GM19043 (cell line): ENCODE measurements at regions not wholly inside any gene's neighbourhood (a gene's known extent, or its start where the extent isn't known, plus 50 kb on each side); places are given as distances from the start of the nearest gene placed in this dataset.

Source experiments
- ATAC-seq: cut with Tn5 transposase; IDR thresholded peaks from one replicate; pipeline ENCODE4 v1.9.1; 2021; ENCODE audit warnings: low read depth; ENCODE audit not compliant: unreplicated experiment

DNA sequence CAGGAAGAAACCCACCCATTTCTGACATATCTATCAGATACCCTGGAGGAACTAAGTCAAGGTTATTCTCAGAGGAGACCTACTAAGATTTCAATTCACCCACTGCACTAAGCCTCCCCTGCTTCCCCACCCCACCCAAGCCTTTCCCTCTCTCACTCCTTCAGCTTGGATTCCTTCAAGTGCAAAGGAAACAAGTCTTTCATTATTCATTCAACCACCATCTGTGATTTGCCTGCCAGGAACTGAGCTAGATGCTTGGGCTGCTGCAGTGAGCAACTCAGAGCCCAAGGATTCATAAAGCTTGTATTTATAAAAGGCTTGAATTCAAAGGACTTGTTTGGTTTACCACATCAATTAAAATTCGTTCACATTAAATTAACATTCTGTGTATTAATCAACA, 161.3 kb downstream of the GXYLT1 start:
- ATAC-seq = no peak

DNA sequence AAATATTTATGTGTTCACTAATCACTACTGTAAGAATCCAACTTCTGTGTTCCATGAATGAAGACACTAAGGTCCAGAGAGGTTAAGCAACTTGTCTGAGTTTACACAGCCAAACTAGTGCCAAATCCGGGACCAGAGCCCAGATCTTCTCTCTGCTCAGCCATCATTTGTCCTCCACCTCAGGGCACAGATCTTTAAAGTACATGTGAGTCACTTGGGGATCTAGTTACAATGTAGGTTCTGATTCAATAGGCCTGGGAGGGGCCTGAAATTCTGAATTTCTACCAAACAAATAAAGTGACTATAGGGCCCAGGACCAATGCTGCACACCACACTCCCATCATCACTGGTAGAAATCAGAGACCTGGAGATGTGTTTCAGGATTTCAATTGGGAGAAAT, 162.9 kb downstream of the GXYLT1 start:
- no peak for ATAC-seq

DNA sequence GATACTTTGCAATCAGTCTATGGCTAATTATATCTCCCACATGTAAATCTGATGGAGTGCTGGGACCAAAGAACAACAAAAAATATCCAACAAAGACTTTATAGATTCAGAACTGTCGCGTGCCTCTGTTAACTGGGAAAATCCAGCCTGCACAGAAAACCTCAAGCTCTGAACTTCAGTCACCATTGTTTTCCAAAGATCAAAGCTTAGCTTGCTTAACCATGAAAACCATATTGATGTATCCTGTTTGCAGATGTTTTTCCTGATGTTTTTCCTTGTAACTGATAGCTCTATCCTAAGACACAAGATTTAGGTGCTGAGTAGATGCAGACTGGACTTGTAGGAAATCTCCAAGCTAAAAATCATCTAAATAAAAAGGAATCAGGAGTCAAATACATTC, 163.7 kb downstream of the GXYLT1 start:
- no peak for ATAC-seq

GRCh38 chr12:41980390-41980789, 164.3 kb downstream of the GXYLT1 start:
- no peak for ATAC-seq

DNA sequence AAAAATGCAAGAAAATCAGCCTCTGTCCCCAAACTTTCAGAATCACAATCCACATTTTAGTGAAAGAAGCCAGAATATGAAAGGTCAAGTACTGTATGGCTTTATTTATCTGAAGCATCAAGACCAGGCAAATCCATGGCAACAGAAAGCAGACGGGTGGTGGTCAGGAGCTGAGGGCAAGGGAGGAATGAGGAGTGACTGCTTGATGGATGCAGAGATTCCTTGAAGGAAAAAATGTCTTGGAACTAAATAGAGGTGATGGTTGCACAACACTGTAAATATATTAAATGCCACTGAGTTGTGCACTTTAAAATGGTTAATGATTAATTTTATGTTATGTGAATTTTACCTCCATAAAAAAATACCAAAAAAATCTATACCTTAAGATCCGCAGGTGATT, 165.1 kb downstream of the GXYLT1 start:
- ATAC-seq = no peak

DNA sequence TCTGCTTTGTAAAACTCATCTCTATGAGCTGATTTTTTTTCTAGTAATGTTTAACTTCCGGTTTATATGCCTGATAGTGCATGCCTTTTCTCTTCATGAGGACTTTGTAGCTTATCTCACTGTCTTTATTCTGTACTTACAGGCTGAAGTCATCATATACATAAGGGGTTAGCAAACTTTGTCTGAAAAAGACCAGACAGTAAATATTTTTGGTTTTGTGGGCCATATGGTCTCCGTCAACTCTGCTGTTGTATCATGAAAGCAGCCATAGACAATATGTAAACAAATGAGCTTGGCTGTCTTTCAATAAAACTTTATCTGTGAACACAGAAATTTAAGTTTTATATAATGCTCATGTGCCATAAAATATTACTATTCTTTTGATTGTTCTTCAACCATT, 172.1 kb downstream of the GXYLT1 start:
- no peak for ATAC-seq

GRCh38 chr12:41972196-41972595, 172.5 kb downstream of the GXYLT1 start:
- ATAC-seq = no peak

DNA sequence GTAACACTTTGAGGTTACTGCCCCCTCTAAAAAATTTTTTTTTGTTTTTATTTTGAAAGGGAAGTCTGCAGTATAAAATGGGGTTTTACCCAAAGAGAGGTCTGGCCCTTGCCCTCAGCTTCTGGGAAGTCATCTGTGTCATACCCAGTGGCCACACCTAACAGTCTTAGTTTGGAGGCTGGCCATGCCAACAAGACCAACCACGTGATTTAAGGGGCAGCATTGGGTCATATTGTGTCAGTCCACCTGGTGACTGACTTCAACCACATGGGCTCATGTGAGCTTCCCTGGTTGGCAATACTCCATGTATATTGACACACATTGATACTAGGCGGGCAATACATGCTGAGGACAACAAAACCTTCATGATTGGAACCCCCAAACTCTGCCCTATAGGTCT, 173.9 kb downstream of the GXYLT1 start:
- no peak for ATAC-seq

DNA sequence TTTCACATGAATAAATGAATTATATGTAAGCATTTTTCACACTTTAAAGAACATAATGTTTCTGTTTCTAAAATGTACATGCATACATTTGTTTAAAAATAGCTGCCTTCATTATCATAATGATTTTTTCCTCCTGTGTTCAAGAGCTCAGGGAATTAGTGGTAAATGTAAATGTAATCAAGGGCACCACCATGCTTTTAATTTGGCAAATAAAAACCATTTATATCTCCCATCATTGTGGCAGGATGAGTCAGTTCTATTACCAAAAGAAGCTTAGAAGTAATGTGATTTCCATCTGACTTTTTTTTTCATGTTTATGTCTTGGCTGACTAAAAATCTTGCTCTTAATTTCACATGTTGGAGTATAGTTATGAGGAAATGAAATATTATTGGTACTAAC, 176.1 kb downstream of the GXYLT1 start:
- no peak for ATAC-seq

- ATAC-seq = no peak
Observed at GRCh38 chr12:41967668-41968500, 176.8 kb downstream of the GXYLT1 start.

DNA sequence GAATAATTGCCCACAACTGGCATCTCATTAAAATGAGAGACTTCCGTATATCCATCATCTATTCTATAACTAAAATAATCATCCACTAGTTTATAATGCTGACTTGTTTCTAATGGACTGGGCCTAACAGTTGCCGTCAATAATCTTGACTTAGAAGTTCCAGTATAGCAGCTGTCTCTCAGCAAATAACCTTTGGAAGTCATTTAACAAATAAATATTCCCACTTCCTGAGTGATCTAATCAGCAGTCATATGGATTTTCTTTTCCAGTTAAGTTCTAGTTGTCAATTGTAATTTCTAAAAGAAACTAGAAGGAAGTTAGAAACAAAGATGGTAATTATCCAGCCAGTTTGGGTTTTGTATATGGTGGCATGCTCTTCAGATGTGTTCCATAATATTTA, 177.8 kb downstream of the GXYLT1 start:
- ATAC-seq = no peak

- ATAC-seq = no peak
Observed at GRCh38 chr12:41966001-41966400, 178.7 kb downstream of the GXYLT1 start.

DNA sequence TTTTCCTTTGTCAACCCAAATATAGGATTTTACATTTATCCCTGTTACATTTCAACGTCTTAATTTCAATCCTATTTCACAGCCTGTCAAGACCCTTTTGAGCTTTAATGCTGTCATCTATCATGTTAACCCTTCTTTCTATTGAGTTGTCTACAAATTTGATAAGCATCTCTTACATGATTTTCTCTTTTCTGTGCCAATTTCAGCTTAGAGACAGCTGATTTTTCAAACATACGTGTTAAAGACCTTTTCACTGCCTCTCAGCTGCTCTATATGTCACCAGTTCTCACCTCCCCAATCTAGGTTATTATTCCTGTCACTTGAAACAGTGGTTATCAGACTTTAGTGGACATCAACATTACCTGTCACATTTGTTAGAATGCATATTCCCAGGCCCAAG, 181.3 kb downstream of the GXYLT1 start:
- no peak for ATAC-seq

DNA sequence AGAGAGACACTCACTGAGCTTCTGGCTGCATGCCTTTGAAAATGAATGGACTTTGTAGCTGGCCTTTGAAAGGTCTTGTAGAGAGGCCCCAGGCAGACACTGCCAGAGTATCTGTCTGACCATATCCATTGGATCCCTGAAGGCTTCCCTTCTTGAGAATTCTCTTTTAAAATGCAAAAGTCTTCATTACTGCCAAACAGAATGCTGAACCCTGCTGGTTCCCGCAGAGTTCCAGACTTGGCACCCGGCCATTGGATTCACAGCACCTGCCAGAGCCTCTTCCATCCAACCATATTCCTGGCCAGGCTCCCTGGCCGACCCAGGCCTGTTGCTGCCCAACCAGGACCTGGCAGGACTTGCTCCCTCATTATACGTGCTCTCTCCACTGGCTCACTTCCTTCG, 182.5 kb downstream of the GXYLT1 start:
- no peak for ATAC-seq

DNA sequence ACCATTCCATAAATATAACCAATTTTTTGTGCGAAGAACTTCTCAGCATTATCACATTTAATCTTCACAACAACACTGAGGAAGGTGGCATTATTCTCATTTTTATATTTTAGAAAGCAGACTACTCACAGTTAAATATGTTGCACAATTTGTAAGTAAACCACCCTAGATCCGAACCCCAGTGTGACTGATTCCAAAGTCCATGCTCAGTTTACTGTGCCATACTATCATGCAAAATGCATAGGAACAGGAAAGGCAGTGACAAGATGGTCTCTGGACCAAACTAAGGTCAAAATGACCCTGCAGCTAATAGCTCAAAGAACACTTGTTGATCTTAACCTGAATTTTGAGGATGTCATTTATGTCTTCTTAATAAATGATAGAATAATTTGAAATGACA, 185.4 kb downstream of the GXYLT1 start:
- ATAC-seq = no peak

DNA sequence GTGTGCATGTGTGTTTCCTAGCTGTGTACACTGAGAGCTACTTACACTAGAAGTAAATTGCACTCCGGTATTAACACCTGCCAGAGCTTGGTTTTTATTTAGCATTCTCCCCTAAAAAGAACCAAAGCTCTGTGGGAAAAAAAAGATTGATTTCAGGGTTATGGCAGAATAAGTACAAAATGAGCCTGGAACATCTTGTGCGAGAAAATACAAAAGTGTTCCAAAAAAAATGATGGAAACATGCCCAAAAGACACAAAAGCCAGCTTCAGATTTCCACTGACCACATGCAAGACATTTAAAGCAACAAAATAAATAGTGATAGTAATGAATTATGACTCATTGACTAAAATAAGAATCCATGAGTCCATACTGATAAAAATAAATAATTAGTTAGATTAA, 188.3 kb downstream of the GXYLT1 start:
- ATAC-seq = no peak

DNA sequence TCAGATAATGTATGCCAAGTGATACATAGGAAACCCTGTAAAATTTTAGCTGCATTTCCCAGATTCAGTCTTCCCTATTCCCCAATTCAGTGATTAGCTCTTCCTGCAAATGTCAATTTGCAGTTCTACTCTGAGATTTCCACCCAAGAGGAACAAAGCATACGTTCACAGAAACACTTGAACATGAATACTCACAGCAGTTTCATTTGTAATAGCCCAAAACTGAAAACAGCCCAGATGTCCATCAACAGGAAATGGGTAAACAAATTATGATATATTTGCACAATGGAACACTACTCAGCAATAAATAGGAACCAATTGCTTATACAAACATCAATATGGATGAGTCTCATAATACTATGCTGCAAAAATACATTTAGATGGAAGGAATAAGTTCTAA, 194.2 kb downstream of the GXYLT1 start:
- no peak for ATAC-seq

GRCh38 chr12:41946106-41946505, 198.6 kb downstream of the GXYLT1 start:
- no peak for ATAC-seq

- ATAC-seq = no peak
Observed at GRCh38 chr12:41944216-41944615, 200.5 kb downstream of the GXYLT1 start.

GRCh38 chr12:41943671-41944070, 201.0 kb downstream of the GXYLT1 start:
- ATAC-seq = no peak

GRCh38 chr12:41942354-41942753, 202.3 kb downstream of the GXYLT1 start:
- ATAC-seq = no peak

GRCh38 chr12:41941079-41941478, 203.6 kb downstream of the GXYLT1 start:
- no peak for ATAC-seq

DNA sequence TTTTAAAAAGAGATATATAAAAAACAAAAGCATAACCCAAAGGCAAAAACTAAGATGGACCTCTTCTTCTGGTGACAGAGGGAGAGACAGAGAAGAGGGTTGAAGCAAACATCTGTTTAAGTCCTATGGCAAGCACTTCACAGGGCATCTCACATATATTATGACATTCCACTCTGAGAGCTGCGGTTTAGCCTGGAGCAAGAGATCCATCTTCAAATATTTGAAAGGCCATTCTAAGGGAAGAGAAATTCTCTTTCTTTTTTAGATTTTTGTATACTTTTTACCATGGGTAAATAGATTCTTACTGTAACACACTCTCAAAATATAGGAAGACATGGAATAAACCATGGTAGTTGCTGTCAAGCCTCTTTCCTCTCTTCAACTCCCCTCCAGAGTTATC, 204.1 kb downstream of the GXYLT1 start:
- no peak for ATAC-seq
